HG03066 (cell line): ENCODE measurements at regions not wholly inside any gene's neighbourhood (a gene's known extent, or its start where the extent isn't known, plus 50 kb on each side); places are given as distances from the start of the nearest gene placed in this dataset.
"Not testable (repeated sequence)": the region's sequence is repeated elsewhere in the genome, so short reads cannot be mapped to it uniquely, and the experiment has no call there.

ENCODE experiments used
- ATAC-seq: cut with Tn5 transposase; IDR thresholded peaks from one replicate; pipeline ENCODE4 v1.9.1; 2021; ENCODE audit warnings: low read depth; ENCODE audit not compliant: unreplicated experiment

DNA sequence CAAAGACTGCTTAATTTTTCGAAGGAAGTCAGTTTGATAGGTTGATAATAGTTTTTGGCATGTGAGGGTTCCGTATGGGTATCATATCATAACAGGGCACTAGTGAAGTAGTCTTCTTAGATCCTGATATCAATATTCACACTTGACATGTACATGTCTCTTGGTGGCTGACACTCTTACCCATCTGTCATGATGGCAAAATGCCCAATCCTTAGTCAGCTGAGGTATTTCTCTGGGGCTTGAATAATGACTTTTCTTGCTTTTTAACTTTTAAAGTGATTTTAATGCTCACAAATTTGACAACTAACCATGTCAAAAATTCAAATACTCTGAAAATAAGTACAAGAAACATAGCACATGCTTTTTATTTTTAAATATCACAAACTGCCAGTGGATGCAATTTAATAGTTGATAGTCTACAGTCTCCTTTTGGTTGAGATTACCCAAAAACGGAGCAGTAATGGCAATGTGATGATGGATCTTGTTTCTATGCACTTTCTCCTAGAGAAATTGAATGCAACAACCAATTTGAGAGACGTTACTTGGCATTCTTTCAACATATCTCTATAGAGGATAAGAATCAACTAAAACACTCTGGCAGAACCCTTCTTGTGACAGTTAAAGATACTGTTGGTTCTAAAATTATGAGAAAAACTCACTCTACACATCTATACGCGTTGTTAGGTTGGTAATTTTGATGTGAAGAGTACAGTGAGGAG is 552.9 kb upstream of the PABPC4L start:
- no peak for ATAC-seq

DNA sequence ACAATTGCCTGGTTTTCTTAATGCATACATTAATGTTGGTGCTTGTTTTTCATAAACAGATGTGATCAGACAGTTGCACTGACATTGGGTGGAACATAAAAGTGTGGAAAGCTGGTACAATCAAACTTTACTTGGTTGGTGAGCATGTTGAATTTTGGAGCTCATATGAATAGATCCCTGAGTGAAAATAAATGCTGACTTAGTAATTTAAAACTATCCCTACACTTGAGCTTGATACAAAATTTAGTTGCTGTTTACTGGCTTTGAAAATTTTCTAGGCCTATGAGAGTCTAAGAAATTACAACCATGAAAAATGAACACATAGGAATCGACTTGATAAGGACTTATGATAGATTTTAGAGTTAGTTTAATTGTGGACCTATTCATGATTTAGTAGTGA is 551.8 kb upstream of the PABPC4L start:
- ATAC-seq, result no peak

DNA sequence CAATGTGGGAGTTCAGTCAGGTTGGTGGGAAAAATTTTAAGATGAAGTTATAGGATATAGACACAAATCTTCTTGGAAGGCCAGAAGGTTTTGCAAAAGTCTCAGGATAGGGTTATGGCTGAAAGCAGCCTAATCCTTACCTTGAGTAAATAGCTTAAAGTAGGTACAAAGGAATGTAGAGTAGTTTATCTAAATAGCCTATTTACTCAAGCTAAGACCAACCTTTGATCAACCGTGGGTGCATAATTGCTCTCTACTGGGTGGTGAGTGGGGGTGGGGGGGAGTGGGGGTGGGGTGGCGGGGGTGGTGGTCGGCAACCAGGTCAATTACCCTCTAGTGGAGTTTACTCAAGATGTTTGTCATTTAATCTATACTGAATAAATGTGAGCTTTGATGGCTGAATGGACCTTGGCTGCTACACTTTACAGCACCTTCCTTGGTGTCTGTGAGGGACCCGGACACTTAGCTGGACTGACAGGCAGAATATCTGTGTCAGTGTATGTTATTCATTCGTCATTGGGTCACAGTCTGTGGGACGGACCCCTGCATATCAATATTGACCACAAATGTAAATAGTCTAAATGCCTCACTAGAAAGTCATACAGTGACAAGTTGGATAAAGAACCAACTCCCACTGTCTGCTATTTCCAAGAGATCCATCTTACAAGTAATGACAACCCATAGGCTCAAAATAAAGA is 545.7 kb upstream of the PABPC4L start:
- no peak for ATAC-seq

DNA sequence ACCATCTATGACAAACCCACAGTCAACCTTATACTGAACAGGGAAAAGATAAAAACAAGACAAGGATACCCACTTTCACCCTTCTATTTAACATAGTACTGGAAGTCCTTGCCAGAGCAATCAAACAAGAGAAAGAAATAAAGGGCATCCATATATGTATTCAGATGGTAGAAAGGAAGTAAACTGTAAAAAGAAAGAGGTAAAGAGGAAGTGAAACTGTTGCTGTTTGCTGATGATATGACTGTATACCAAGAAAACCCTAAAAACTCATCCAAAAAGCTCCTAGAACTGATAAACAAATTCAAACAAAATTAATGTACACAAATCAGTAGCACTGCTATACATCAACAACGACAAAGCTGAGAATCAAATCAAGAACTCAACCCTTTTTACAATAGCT is 538.7 kb upstream of the PABPC4L start:
- ATAC-seq, result peak; percentile 58

DNA sequence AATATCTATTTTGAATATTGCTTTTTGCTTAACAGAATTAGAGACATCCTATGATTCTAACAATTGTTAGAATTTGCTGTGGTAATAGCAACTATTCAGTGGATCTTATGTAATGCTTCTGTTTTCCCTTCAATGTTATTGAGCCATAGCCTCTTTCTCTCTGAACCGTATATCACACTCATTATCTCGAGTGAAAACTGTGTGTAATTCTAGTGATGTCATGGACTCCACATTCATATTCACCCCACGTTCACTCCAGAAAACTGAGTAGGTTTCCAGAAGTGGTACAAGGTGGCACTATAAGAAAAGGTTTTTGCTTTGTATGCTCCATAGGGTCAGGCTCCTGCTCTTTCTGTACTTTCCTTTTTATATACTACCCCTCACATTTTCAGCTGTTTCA is 534.3 kb upstream of the PABPC4L start:
- no peak for ATAC-seq

DNA sequence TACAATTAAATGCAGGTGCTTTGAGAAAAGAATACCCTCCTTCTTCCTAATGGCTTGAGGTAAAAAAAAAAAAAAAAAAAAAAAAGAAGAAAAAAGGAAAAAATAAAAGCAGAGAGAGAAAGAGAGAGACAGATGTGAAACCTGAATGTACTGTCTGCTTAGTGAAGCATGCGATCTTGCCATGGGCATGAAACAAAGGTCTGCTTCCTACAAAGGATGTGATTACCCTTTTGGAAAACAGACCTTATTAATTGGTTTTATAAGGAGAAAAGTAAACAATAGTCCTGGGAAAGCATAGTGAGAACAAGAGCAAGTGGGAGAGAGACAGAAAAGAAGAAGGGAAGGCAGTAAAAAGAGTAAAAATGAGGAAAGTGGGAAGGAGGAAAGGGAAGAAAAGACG is 526.1 kb upstream of the PABPC4L start:
- ATAC-seq, result no peak

DNA sequence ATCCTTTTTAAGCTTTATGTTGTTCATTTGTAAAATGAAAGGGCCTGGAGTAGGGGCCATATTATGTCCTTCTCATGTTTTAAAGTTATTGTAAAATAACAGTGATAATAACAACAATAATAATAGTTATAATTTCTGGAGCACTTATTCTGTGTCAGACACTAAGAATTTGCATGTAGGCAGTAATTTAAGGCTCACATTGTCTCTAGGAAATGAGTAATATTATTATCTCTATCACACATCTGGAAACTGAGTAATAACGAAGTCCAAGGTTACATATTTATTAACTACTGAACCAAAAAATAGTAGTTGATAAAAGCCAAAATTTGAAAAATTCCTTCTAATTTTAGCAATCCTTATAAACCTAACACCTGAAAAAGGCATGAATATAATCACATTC is 520.7 kb upstream of the PABPC4L start:
- ATAC-seq, result no peak

DNA sequence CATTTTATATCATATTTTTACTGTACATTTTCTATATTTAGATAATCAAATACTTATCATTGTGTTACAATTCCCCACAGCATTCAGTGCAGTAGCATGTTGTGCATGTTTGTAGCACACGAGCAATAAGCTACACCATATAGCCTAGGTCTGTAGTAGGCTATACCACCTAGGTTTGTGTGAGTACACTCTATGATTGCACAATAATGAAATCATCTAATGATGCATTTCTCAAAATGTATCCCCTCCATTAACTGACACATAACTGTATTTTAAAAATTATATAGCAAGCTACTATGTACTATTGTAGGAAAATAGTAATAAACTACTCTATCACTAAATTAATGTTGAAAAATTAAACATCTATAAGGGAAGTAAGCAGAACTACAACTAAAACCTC is 518.4 kb upstream of the PABPC4L start:
- no peak for ATAC-seq

DNA sequence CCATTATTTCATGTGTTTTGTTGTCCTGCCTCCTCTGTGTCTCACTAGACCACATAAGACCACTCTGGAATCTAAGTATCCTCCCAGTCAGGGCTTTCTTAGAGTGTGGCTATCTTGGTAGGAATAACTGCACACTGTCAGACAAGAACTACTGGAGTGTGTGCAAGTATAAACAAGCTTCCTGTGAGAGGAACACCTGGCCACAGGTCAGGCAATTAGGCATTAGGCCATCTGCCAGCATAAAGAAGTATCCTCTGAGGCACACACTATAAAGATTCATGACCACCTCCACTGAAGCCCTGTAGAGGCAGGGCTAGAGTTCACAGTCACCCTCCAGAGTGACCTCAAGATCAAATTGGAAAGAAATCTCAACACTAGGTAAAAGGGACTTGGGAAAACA is 507.0 kb upstream of the PABPC4L start:
- ATAC-seq, result no peak

DNA sequence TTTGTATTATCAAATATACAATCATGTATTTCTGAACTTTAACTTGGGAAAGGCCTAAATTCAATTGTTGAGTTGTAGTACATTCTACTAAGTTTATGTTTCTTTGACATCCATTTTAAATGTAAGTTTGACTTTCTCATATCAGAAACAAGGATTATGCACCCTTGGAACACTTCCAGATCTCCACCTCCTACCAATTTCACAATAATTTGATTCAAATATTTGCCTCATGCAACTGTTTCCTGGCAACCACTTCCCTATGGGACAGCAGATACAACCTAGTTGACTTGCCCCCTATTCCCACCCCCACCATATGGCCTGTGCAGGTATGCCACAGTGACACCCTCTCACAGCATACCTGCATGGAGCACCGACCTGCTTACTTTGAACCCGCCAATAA is 506.4 kb upstream of the PABPC4L start:
- ATAC-seq, result no peak

DNA sequence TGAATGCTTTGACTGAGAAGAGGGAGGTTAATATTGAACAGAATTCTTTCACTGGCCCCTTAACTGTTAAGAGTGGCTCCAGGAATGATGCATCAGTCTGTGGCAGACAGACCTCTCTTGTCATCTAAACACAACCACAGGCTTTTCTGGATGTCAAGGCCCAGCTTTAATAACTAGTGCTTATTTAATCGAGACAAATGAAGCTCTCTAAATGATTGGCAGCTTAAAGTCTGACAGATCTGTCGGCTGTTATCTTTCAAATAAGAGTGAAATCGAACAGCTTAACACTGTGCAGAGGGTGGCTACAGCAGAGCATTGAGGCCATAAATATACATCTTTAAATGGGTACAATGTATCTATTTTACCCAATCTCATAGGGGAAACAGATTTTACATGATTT is 500.8 kb upstream of the PABPC4L start:
- no peak for ATAC-seq

DNA sequence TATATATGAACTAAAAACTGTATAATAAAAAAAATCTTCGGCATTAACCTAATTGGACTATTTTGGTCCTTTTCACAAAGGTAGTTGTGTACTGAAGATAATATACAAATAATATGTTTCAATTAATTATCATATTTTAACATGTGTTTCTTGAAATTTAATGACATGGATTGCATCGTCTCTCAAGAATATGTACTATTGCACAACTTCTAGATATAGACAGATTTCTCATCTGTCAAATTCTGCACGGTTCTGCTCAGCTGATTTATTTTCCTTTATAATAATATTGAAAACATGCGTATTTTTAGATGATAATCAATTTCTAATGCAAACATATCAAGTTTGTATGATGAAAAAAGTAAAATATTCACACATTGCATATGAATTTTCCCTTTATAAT is 498.7 kb upstream of the PABPC4L start:
- no peak for ATAC-seq

DNA sequence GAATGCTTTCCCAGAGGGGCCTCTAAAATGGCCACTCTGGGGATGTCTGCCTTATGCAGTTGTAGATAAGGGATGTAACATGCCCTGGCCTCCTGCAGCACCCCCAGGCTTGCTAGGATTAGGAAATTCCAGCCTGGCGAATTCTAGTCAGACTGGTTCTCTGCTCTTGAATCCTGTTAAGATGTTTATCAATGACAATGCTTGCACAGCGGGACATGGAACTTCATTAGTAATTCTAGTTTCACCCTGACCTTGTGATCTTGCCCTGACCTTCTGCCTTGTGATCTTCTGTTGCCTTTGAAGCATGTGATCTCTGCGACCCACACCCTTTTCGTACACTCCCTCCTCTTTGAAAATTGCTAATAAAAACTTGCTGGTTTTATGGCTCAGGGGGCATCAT is 497.2 kb upstream of the PABPC4L start:
- not testable (repeated sequence) for ATAC-seq

DNA sequence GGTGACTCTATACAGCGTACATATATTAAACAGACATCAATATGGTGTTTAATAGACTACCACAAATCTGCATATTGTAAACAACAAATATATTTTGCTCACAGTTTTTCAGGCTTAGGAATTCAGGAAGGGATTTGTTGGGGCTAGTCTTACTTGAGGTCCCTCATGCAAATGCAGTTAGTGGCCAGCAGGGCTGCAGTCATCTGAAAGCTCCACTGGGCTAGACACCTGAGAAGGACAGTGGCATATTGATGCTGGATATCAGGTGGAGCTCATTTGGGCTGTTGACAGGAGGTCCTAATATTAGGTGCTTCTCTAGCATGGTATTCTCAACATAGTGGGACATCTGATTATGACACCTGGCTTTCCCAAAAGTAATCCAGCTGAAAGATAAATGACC is 493.8 kb upstream of the PABPC4L start:
- ATAC-seq, result no peak

DNA sequence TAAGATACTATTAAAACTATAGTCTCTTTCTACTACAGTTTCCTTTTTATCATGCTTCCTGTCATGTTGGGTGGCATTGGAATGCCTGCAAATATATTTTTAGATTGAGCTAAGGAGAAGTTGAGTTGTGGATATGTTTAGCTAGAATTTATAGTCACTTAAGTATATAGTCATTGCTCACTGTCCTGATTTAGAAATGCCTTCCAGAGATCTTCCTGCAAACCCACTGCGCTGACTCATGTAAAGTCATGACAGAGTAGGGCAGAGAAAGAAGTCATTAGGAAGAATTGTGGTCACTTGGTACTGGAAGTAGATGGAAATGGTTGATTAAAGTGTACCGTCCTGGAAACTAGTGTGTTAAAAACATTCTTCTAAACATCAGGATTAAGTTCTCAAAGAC is 490.3 kb upstream of the PABPC4L start:
- ATAC-seq, result no peak

DNA sequence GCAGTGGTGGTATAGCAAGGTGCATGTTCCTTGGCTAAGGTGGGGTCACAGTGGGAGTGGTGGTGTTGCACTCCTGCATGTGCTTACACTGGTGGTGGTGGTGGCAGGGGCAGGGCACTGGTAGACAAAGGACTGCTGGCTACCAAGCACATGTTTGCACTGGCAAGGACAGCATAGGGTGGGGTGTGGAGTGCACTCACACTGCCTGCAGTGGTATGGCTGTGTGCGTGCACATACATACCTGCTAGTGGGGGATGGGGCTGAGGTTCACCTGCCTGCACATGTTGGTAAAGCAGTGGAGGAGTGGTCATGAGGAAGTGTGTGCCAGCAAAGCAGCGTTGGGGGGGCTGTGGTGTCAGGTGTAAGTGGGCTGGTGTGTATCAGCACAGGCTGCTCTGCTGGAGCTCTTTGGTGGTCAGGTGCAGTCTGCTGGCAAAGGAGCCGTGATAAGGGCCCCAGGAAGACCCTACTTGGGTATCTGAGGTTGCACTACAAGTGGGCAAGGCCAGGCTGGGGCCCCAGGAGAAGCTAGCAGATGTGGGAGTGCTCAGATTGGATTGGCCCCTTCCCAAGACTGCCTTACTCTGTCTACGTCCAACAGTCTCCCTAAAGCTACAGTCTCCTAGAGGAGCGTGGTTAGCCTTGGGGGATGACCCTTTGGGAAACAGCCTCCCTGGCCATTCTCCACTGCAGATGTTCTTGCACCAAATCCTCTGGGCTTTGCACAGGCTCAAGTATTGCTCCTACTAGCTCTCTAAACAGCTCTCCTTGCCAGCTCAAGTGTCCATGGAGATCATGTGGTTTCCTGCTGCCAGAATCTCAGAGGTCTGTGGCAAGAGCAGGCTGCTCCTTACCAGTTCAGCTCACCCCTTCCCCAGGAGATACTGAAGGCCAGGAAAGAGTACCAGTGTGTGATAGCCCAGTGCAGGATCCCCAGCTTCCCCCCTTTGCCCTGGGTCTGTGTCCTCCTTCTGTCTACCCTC is 486.3 kb upstream of the PABPC4L start:
- no peak for ATAC-seq

DNA sequence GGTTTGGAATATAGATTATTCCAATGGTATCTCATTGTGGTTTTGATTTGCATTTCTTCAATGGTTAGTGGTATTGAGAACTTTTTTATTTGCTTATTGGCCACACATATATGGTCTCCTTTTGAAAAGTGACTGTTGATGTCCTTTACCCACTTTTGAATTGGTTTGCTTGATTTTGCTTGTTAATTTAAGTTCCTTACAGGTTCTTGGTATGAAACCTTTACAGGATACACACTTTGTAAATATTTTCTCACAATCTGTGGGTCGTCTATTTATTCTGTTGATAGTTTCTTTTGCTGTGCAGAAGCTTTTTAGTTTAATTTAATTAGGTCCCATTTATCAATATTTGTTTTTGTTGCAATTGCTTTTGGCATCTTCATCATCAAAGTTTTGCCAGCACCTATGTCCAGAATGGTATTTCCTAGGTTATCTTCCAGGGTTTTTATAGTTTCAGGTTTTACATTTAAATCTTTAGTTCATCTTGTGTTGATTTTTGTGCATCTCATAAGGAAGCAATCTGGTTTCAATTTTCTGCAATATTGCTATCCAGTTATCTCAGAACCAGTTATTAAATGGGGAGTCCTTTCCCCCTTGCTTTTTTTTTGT is 475.7 kb upstream of the PABPC4L start:
- ATAC-seq, result no peak

DNA sequence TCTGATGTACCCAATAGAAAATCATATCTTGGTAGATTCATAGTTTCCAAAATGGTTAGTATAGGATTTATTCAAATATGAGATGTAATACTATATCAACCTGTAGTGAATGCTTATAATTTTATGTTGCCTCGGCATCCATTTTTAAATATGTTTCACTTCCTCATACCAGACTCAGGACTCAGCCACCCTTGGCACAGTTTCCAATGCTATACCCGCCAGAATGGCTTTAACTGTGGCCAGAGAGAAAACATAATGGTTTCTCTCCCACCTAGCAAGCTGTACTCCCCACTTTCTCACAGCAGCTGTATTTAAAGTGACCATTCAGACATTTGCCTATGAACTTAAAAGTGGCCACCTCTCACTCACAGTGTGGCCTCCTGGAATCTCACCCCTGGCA is 466.6 kb upstream of the PABPC4L start:
- ATAC-seq, result no peak

DNA sequence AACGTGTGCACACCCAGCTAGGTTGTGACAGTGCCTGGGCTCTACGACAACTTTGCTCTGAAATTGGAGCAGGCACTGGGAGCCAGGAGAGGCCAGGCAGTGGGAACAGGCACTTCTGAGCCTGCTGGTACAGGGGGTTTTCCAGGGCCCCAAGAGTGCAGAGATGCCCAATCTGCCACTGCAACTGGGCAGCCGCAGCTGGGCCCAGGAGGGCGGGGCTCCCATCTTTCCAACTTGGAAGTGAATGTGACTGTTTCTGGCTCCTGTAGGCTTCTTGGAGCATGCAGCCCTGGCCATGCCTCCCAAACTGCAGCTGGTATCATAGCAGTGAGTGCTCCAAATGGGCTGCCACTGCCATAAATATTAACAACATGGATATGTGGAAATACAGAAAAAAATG is 465.1 kb upstream of the PABPC4L start:
- ATAC-seq, result no peak

DNA sequence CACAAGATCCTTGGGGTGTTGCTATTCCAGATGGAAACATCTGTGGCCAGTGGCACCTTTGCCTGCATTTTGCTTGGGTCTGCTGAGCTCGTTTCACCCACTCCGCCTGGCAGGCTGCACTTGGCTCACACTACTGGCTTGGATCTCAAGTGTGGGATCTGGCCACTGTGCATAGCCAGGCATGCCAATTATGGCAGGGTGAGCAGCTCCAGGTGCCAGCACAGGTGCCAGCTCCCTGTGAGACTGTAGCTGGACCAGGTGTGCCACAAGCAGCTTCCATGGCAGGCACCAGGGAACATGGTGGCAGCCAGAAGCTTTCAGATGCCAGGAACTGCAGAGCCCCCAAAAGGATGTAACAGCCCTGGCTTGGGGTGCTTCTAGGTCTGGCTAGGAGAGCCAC is 463.8 kb upstream of the PABPC4L start:
- ATAC-seq, result no peak

DNA sequence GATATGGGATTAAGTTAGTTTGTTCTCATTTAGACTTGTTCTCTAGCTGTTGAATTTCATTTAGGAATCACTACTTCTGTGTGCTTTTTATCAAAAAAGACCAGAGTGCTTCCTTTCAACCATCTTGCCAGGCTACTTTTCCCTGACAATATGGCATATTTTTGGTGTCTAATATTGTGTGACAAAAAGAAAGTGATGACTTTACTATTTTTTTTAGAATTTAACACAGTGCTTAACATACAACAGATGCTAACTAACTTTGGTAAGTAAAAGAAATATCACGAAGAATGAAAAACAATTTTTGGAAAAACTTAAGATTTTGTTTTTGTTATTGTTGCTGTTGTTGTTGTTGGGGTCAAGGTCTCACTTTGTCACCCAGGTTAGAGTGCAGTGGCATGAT is 462.2 kb upstream of the PABPC4L start:
- no peak for ATAC-seq
